Activated naive CD8-positive, alpha-beta T cell treated with anti-CD3 and anti-CD28 coated beads, Interleukin-2, amount 50 U/mL, for 24 hours (primary cell): ENCODE measurements at regions not wholly inside any gene's neighbourhood (a gene's known extent, or its start where the extent isn't known, plus 50 kb on each side); places are given as distances from the start of the nearest gene placed in this dataset.

Experiments used
- ATAC-seq: fragments of 150-1000 bp; cut with Tn5 transposase; one replicate; pipeline ENCODE4 v1.10.0; 2021
- DNase-seq: peaks from one replicate; pipeline ENCODE4 v3.0.0; 2021
- H3K27ac Mint-ChIP-seq: one replicate; pipeline ENCODE4 v1.8.0; 2021; ENCODE audit warnings: mild to moderate bottlenecking, mixed read lengths
- H3K27me3 Mint-ChIP-seq: one replicate; pipeline ENCODE4 v1.8.0; 2021; ENCODE audit warnings: mixed read lengths
- H3K36me3 Mint-ChIP-seq: one replicate; pipeline ENCODE4 v1.8.0; 2021; ENCODE audit warnings: low read depth, mixed read lengths
- H3K4me1 Mint-ChIP-seq: one replicate; pipeline ENCODE4 v1.8.0; 2021; ENCODE audit warnings: mixed read lengths
- H3K4me3 Mint-ChIP-seq: one replicate; pipeline ENCODE4 v1.8.0; 2021; ENCODE audit warnings: mild to moderate bottlenecking, moderate library complexity, mixed read lengths
- H3K9me3 Mint-ChIP-seq: one replicate; pipeline ENCODE4 v1.8.0; 2021; ENCODE audit warnings: mixed read lengths

DNA sequence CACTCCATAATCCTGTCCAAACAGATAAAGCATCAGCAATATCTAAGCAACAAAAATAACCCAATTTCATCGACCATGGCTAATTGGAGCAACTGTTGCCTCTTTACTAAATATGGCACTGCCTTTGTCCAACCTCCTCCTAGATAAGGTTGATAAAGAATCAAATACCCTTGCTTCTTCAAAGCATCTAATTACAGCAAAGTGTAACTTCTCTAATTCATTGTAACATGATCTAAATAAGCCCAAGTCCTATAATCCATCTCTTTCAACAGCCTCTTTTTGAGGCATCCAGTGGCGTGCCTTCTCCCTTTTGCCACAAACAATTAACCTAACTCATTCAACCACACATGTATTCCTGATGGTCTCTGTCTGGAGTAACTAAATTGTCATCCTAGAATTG is 81.7 kb upstream of the KLHL1 start:
- Mint-ChIP-seq H3K36me3 (no peaks in the 10 kb centered on the region), H3K9me3 (no peaks in the 10 kb centered on the region), H3K27ac (no peak overlapping the region), H3K4me1 (no peaks in the 10 kb centered on the region), H3K27me3 (no peaks in the 10 kb centered on the region), H3K4me3 (no peak overlapping the region)
- DNase-seq (no peak), ATAC-seq (no peak)

DNA sequence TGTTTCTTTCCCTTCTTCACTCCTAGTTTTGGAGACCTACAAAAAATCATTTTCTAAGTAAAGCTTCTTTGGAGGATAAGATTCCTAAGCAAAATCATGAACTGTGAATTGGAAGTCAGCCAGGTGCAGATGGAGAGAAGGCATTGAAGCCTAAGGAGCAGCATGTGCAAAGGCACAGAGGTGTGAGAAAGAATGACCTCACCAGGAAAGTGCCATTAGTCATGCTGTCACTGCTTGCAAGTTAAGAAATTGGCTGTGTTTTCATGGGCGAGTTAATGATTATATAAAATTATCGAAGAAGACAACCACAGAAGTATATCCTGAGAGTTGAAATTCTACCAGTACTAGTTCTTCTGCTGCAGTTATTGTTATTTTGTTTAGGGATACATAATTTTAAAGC is 80.3 kb upstream of the KLHL1 start:
- no peaks in the 10 kb centered on the region for H3K36me3 Mint-ChIP-seq
- no peaks in the 10 kb centered on the region for H3K9me3 Mint-ChIP-seq
- H3K27me3 Mint-ChIP-seq = no peaks in the 10 kb centered on the region
- no peak for DNase-seq
- H3K4me3 Mint-ChIP-seq = no peak overlapping the region
- no peak for ATAC-seq
- H3K4me1 Mint-ChIP-seq = no peaks in the 10 kb centered on the region
- no peak overlapping the region for H3K27ac Mint-ChIP-seq

DNA sequence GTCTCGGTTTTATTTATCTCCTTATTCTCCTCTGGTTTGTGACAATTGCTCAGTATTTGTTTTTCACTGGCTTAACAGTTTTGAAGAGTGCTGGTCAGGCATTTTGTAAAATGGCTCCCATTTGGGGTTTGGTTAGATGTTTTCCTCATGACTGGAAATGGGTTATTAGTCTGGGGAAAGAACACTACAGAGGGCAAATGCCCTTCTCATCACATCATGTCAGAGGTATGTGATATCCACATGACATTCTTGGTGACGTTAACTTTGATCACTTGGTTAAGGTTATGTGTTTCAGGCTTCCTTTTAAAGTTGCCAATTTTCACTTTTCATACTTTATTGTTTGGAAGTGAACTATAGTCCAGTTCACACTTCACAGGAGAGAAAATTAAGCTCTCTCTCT is 74.8 kb upstream of the KLHL1 start:
- H3K9me3 Mint-ChIP-seq = peaks cover 4% of the 10 kb centered on the region
- no peaks in the 10 kb centered on the region for H3K36me3 Mint-ChIP-seq
- ATAC-seq = no peak
- no peak overlapping the region for H3K27ac Mint-ChIP-seq
- no peaks in the 10 kb centered on the region for H3K27me3 Mint-ChIP-seq
- H3K4me1 Mint-ChIP-seq = no peaks in the 10 kb centered on the region
- no peak overlapping the region for H3K4me3 Mint-ChIP-seq
- no peak for DNase-seq
